ENCODE measurements at regions not wholly inside any gene's neighbourhood (a gene's known extent, or its start where the extent isn't known, plus 50 kb on each side); places are given as distances from the start of the nearest gene placed in this dataset.
"Not testable (repeated sequence)": the region's sequence is repeated elsewhere in the genome, so short reads cannot be mapped to it uniquely, and the experiment has no call there.

- BruUV-seq (replicated peaks): no TSS peak
- Histone ChIP-seq H3F3A (ENCODE audit: insufficient read depth, low read depth) (no peaks in the 10 kb centered on the region), H3K4me3 (no peak overlapping the region), H4K20me1 (ENCODE audit: insufficient read depth) (no peaks in the 10 kb centered on the region), H3K9me2 (ENCODE audit: insufficient read depth) (no peaks in the 10 kb centered on the region), H3K79me2 (ENCODE audit: low read depth) (no peaks in the 10 kb centered on the region), H3K27ac (no peak overlapping the region), H3K9me3 (ENCODE audit: insufficient read depth, low read depth) (no peaks in the 10 kb centered on the region), H3K4me2 (no peak overlapping the region), H2AFZ (no peak overlapping the region), H3K36me3 (ENCODE audit: low read depth) (no peaks in the 10 kb centered on the region), H3K27me3 (ENCODE audit: insufficient read depth, low read depth) (peaks cover 10% of the 10 kb centered on the region), H3K4me1 (replicated peaks; ENCODE audit: insufficient read depth) (no peaks in the 10 kb centered on the region)
- TF ChIP-seq EZH2 (IDR thresholded peaks at IDR 0.05; ENCODE audit: low read depth): no peak
- no peak for TF ChIP-seq CTCF (conservative IDR thresholded peaks at IDR 0.05)
- ChIA-PET POLR2A (ENCODE audit: unreplicated experiment) (no interaction called here), CTCF (no interaction called here)
- intact Hi-C loops (cut with micrococcal nuclease; ENCODE audit: unreplicated experiment): no loop called here
- DNase-seq: no peak
Observed at GRCh38 chr6:176766-177165, 115.5 kb upstream of the DUSP22 start.

GRCh38 chr6:178119-178518, 114.2 kb upstream of the DUSP22 start:
- H2AFZ ChIP-seq: no peak overlapping the region
- POLR2A ChIA-PET (ENCODE audit: unreplicated experiment): no interaction called here
- CTCF ChIA-PET: no interaction called here
- H3F3A ChIP-seq (ENCODE audit: insufficient read depth, low read depth): no peaks in the 10 kb centered on the region
- H3K79me2 ChIP-seq (ENCODE audit: low read depth): no peaks in the 10 kb centered on the region
- BruUV-seq (replicated peaks): no TSS peak
- no peak overlapping the region for H3K4me3 ChIP-seq
- peaks cover 17% of the 10 kb centered on the region for H3K27me3 ChIP-seq (ENCODE audit: insufficient read depth, low read depth)
- H3K36me3 ChIP-seq (ENCODE audit: low read depth): no peaks in the 10 kb centered on the region
- H4K20me1 ChIP-seq (ENCODE audit: insufficient read depth): no peaks in the 10 kb centered on the region
- no peak overlapping the region for H3K27ac ChIP-seq
- H3K4me2 ChIP-seq: no peak overlapping the region
- no peaks in the 10 kb centered on the region for H3K9me3 ChIP-seq (ENCODE audit: insufficient read depth, low read depth)
- no peaks in the 10 kb centered on the region for H3K4me1 ChIP-seq (replicated peaks; ENCODE audit: insufficient read depth)
- intact Hi-C loops (cut with micrococcal nuclease; ENCODE audit: unreplicated experiment): no loop called here
- H3K9me2 ChIP-seq (ENCODE audit: insufficient read depth): no peaks in the 10 kb centered on the region
- no peak for DNase-seq
- no peak for TF ChIP-seq CTCF (conservative IDR thresholded peaks at IDR 0.05)
- no peak for TF ChIP-seq EZH2 (IDR thresholded peaks at IDR 0.05; ENCODE audit: low read depth)

GRCh38 chr6:178929-179328, 113.4 kb upstream of the DUSP22 start:
- H3F3A ChIP-seq (ENCODE audit: insufficient read depth, low read depth); H3K4me1 ChIP-seq (replicated peaks; ENCODE audit: insufficient read depth); H3K9me2 ChIP-seq (ENCODE audit: insufficient read depth); H3K79me2 ChIP-seq (ENCODE audit: low read depth); H3K4me2 ChIP-seq; H3K4me3 ChIP-seq; BruUV-seq (replicated peaks); H3K36me3 ChIP-seq (ENCODE audit: low read depth); DNase-seq; H3K27ac ChIP-seq; intact Hi-C loops (cut with micrococcal nuclease; ENCODE audit: unreplicated experiment); H4K20me1 ChIP-seq (ENCODE audit: insufficient read depth); H2AFZ ChIP-seq; POLR2A ChIA-PET (ENCODE audit: unreplicated experiment); CTCF ChIA-PET; H3K9me3 ChIP-seq (ENCODE audit: insufficient read depth, low read depth): not testable (repeated sequence)
- peaks cover 22% of the 10 kb centered on the region for H3K27me3 ChIP-seq (ENCODE audit: insufficient read depth, low read depth)

GRCh38 chr6:179340-179950, 112.8 kb upstream of the DUSP22 start:
- Histone ChIP-seq H2AFZ (no peak overlapping the region), H4K20me1 (ENCODE audit: insufficient read depth) (no peaks in the 10 kb centered on the region), H3K4me1 (replicated peaks; ENCODE audit: insufficient read depth) (no peaks in the 10 kb centered on the region), H3K27ac (no peak overlapping the region), H3F3A (ENCODE audit: insufficient read depth, low read depth) (no peaks in the 10 kb centered on the region), H3K9me3 (ENCODE audit: insufficient read depth, low read depth) (no peaks in the 10 kb centered on the region), H3K79me2 (ENCODE audit: low read depth) (no peaks in the 10 kb centered on the region), H3K9me2 (ENCODE audit: insufficient read depth) (no peaks in the 10 kb centered on the region), H3K27me3 (ENCODE audit: insufficient read depth, low read depth) (peaks cover 25% of the 10 kb centered on the region), H3K4me2 (no peak overlapping the region), H3K36me3 (ENCODE audit: low read depth) (no peaks in the 10 kb centered on the region), H3K4me3 (no peak overlapping the region)
- DNase-seq: no peak
- ChIA-PET CTCF (no interaction called here), POLR2A (ENCODE audit: unreplicated experiment) (no interaction called here)
- no peak for TF ChIP-seq EZH2 (IDR thresholded peaks at IDR 0.05; ENCODE audit: low read depth)
- TF ChIP-seq CTCF (conservative IDR thresholded peaks at IDR 0.05): no peak
- BruUV-seq (replicated peaks): no TSS peak
- intact Hi-C loops (cut with micrococcal nuclease; ENCODE audit: unreplicated experiment): no loop called here

- H3K79me2 ChIP-seq (ENCODE audit: low read depth); H3K9me3 ChIP-seq (ENCODE audit: insufficient read depth, low read depth); intact Hi-C loops (cut with micrococcal nuclease; ENCODE audit: unreplicated experiment); H3K36me3 ChIP-seq (ENCODE audit: low read depth); BruUV-seq (replicated peaks); POLR2A ChIA-PET (ENCODE audit: unreplicated experiment); H3K4me2 ChIP-seq; H3K4me3 ChIP-seq; H4K20me1 ChIP-seq (ENCODE audit: insufficient read depth); H3K4me1 ChIP-seq (replicated peaks; ENCODE audit: insufficient read depth); H3F3A ChIP-seq (ENCODE audit: insufficient read depth, low read depth); DNase-seq; H2AFZ ChIP-seq; CTCF ChIA-PET; H3K9me2 ChIP-seq (ENCODE audit: insufficient read depth); H3K27ac ChIP-seq: not testable (repeated sequence)
- peaks cover 28% of the 10 kb centered on the region for H3K27me3 ChIP-seq (ENCODE audit: insufficient read depth, low read depth)
Observed at GRCh38 chr6:180091-180694, 112.1 kb upstream of the DUSP22 start.

Measured in PC-9 (cell line).